ENCODE measurements at regions not wholly inside any gene's neighbourhood (a gene's known extent, or its start where the extent isn't known, plus 50 kb on each side); places are given as distances from the start of the nearest gene placed in this dataset.

DNA sequence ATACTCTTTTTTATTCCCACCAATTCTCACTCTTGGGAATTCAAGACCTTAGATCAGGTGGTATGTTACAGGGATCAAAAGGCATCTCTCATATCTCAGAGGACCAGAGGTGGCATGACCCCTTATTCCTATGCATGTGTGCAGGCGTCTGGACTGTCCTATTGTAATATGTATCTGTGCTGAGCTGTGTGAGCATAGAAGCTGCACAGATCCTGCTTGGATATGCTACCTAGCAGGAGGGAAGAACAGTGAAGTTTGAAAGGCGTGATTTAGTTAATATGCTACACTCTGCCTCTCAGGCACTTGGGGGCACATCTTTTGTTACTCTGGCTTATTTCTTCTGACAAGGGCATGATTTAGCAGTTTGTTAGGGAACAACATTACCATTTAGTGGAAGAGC is 86.7 kb upstream of the ZRANB2 start:
- TF ChIP-seq, protein P1, sequence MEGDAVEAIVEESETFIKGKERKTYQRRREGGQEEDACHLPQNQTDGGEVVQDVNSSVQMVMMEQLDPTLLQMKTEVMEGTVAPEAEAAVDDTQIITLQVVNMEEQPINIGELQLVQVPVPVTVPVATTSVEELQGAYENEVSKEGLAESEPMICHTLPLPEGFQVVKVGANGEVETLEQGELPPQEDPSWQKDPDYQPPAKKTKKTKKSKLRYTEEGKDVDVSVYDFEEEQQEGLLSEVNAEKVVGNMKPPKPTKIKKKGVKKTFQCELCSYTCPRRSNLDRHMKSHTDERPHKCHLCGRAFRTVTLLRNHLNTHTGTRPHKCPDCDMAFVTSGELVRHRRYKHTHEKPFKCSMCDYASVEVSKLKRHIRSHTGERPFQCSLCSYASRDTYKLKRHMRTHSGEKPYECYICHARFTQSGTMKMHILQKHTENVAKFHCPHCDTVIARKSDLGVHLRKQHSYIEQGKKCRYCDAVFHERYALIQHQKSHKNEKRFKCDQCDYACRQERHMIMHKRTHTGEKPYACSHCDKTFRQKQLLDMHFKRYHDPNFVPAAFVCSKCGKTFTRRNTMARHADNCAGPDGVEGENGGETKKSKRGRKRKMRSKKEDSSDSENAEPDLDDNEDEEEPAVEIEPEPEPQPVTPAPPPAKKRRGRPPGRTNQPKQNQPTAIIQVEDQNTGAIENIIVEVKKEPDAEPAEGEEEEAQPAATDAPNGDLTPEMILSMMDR (conservative IDR thresholded peaks at IDR 0.05; ENCODE audit: low read depth, low read length): no peak
- TF ChIP-seq EZH2phosphoT487 (IDR thresholded peaks at IDR 0.05; ENCODE audit: borderline replicate concordance, low read length): no peak
- TF ChIP-seq EZH2 (IDR thresholded peaks at IDR 0.05; ENCODE audit: low read length, unreplicated experiment): no peak

Data from PC-3 (cell line).